Endothelial cell of umbilical vein (primary cell): ENCODE measurements at regions not wholly inside any gene's neighbourhood (a gene's known extent, or its start where the extent isn't known, plus 50 kb on each side); places are given as distances from the start of the nearest gene placed in this dataset.

Experiments used
- CTCF ChIP-seq, 2 donors: IDR thresholded peaks; 1 replicate in 1 of 2; 2 replicates in 1 of 2; pipeline ENCODE4 v1.5.1; 2011; ENCODE audit warnings: low read length in 2 of 2, mild to moderate bottlenecking in 2 of 2, moderate library complexity in 2 of 2, control low read depth in 1 of 2, inconsistent platforms in 1 of 2, low read depth in 1 of 2; ENCODE audit not compliant: insufficient read depth in 1 of 2; ENCODE audit errors: extremely low read depth in 1 of 2
- EZH2 ChIP-seq: IDR thresholded peaks from 2 replicates; pipeline ENCODE4 v1.6.1; 2012; ENCODE audit warnings: borderline replicate concordance, low read depth, mild to moderate bottlenecking, moderate library complexity, low read length, inconsistent platforms; ENCODE audit not compliant: severe bottlenecking
- FOS ChIP-seq: IDR thresholded peaks from 2 replicates; pipeline ENCODE4 v1.6.1; 2011; ENCODE audit warnings: mild to moderate bottlenecking, low read length, moderate library complexity, borderline replicate concordance; ENCODE audit not compliant: insufficient read depth
- GATA2 ChIP-seq: IDR thresholded peaks from 2 replicates; pipeline ENCODE4 v1.7.0; 2011; ENCODE audit warnings: low read depth, mild to moderate bottlenecking, moderate library complexity, mixed read lengths, low read length; ENCODE audit not compliant: insufficient read length, insufficient read depth
- JUN ChIP-seq: IDR thresholded peaks from 2 replicates; pipeline ENCODE4 v1.6.1; 2011; ENCODE audit warnings: borderline replicate concordance, low read depth; ENCODE audit not compliant: insufficient read length, insufficient read depth
- POLR2A ChIP-seq: IDR thresholded peaks from 2 replicates; pipeline ENCODE4 v1.6.1; 2012; ENCODE audit warnings: low read depth, mild to moderate bottlenecking, control low read depth, low read length
- POLR2AphosphoS5 ChIP-seq: IDR thresholded peaks from 2 replicates; pipeline ENCODE4 v1.6.1; 2012; ENCODE audit warnings: low read depth, mild to moderate bottlenecking, control low read depth, low read length, moderate library complexity; ENCODE audit not compliant: insufficient read depth

GRCh38 chr4:35789899-35790574 lies 454.3 kb downstream of the ARAP2 start:
- TF ChIP-seq POLR2A, result no peak
- TF ChIP-seq CTCF (IDR thresholded peaks at IDR 0.05; ENCODE audit: extremely low read depth in 1 of 2, insufficient read depth in 1 of 2, low read depth in 1 of 2, low read length in 2 of 2), result no peak
- TF ChIP-seq JUN, result no peak
- TF ChIP-seq POLR2AphosphoS5, result no peak
- no peak for TF ChIP-seq EZH2
- TF ChIP-seq FOS, result no peak
- TF ChIP-seq GATA2, result no peak
